GM13977 (cell line): ENCODE measurements at regions not wholly inside any gene's neighbourhood (a gene's known extent, or its start where the extent isn't known, plus 50 kb on each side); places are given as distances from the start of the nearest gene placed in this dataset.

Experiments used
- DNase-seq: peaks from one replicate; pipeline ENCODE4 v3.0.0; 2012; ENCODE audit warnings: low spot score
- in situ Hi-C: fragments of 300-500 bp; cut with MboI; formaldehyde crosslinking; loops from one replicate; pipeline ENCODE4 v1.12.0; 2022; ENCODE audit warnings: low sequenced_read_pairs, low pct_unique_long_range_greater_than_20kb, mixed read lengths, inconsistent platforms; ENCODE audit not compliant: unreplicated experiment
- TF ChIP-seq, protein P1 (sequence below): IDR thresholded peaks from 2 replicates; pipeline ENCODE4 v1.5.1; 2012; ENCODE audit warnings: mild to moderate bottlenecking, control low read depth; ENCODE audit not compliant: insufficient read depth; ENCODE audit errors: extremely low read depth, missing control alignments

DNA sequence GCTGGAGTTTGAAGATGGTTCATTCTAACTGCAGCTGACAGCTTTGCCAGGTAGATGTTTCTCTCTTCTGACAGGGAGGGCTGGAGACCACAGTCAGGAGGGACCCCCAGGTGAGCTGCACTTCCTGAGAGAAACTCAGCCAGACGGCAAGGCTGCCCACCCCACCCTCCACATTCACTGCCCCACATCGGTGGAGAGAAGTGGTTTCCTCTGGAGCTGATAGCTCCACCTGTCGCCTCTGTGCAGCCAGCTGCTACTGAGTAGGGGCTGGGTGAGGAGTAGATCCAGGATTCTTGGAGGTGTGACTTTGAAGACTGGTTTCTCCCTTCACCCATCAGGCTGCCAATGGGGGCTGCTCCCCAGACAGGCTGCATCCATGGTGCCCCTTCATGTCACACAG, 175.0 kb downstream of the CARTPT start:
- in situ Hi-C loops = no loop called here
- DNase-seq = no peak
- TF ChIP-seq, protein P1, sequence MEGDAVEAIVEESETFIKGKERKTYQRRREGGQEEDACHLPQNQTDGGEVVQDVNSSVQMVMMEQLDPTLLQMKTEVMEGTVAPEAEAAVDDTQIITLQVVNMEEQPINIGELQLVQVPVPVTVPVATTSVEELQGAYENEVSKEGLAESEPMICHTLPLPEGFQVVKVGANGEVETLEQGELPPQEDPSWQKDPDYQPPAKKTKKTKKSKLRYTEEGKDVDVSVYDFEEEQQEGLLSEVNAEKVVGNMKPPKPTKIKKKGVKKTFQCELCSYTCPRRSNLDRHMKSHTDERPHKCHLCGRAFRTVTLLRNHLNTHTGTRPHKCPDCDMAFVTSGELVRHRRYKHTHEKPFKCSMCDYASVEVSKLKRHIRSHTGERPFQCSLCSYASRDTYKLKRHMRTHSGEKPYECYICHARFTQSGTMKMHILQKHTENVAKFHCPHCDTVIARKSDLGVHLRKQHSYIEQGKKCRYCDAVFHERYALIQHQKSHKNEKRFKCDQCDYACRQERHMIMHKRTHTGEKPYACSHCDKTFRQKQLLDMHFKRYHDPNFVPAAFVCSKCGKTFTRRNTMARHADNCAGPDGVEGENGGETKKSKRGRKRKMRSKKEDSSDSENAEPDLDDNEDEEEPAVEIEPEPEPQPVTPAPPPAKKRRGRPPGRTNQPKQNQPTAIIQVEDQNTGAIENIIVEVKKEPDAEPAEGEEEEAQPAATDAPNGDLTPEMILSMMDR = no peak

DNA sequence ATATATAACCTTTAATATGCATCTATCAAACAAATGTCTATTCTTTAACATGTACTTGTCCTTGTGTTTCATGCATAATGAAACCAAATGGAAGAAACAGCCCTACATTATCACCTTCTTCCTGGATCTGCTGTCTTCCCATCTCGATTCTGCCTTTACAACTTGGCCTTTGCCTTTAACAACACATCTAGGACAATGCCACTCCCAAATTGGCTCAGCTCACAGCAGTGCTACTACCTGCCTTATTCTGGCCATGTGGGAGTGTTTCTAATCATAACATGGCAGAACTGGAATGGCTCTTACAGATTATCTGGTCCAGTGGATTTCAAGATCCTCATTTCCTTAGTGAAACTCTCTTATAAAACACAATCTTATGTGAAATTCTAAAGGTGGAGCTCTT, 176.5 kb downstream of the CARTPT start:
- in situ Hi-C loops = no loop called here
- DNase-seq = no peak
- TF ChIP-seq, protein P1 = no peak

DNA sequence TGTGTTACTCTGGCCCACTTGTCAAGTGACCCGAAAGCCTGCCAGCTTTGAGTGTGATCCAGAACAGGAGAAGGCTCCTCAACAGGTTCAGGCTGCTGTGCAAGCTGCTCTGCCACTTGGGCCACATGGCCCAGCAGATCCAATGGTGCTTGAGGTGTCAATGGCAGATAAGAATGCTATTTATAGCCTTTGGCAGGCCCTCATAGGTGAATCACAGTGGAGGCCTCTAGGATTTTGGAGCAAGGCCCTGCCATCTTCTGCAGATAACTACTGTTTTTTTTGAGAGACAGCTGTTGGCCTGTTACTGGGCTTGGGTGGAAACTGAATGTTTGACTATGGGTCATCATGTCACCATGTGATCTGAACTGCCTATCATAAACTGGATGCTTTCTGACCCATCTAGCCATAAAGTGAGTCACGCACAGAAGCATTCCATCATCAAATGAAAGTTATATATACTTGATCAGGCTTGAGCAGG, 180.8 kb downstream of the CARTPT start:
- in situ Hi-C loops = no loop called here
- DNase-seq = no peak
- TF ChIP-seq, protein P1 = no peak

DNA sequence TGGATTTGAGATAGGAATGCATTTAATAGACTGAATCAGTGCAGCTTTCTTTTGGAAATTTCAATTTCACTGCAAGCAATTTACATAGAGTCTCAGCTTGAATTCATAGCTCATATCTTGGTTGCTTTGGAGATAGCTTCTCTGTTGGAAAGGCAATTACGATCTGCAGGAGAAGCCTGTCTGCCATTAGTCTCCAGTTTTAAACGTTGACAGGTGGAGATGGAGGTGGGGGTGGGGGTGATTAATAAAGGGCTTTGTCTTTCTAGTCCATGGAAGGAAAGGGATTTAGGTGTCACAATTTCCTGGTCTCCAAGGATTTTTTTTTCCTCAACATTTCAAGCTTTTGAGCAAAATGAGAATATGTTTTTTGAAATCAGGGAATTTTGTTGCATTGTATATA, 184.7 kb downstream of the CARTPT start:
- in situ Hi-C loops = no loop called here
- TF ChIP-seq, protein P1 = no peak

DNA sequence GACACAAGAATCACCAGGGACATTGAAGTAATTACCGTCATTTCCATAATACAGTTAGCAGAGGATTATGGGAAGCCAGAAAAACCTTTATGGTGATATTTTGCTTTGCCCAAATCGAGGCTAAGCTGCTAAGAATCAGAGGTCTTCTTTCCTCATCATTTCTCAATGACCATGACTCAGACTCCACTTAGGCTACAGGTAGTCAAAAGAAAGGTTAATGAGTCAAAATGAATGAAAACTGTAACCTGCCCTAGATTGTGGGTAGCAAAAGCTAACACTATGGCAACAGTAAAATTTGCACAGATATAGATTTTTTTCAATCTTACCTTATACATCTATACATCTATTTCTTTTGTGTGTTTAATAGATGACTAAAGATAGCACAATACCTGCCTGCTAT, 185.8 kb downstream of the CARTPT start:
- in situ Hi-C loops = no loop called here
- TF ChIP-seq, protein P1 = no peak
- no peak for DNase-seq

More for the DNA sequence above, 184.7 kb downstream of the CARTPT start:
- no peak for DNase-seq

DNA sequence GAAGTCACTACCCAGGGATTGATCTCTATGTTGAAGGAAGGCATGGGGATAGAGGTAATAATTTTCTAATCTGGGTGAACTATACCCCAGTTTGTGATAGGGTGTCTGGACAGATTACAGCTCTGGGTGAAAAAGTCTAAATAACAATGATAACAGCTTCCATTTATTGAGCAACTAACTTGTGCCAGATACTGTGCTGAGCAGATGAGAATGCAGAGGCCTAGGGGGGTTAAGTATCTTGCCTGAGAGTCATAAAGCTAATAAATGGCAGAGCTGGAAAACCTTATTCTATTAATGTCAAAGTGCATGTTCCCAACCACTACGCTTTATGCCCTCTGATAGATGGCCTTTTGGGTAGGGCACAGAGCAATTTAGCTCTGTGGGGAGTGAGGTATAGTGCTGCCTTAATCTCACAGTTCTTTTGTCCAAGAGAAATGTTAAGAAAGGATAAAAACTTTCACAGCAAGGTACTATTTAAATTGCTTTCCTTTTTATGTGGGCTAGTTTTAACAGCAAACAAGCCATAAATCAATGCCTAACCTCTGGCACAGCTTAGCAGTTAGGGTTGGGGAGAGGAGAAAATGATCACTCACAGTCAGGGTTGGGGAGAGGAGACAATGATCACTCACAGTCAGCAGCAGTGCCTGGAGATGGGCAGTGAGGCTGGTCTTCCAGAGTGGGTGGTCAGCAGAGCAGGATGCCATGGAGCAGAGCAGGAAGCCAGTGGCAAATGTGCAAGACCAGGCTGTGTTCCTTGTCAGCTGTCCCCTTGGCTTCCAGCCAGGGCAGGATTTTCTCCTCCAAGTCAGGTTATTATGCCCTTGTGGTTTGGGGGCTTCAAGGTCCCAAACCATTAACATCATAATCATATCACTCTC, 187.0 kb downstream of the CARTPT start:
- TF ChIP-seq, protein P1 = no peak
- DNase-seq = no peak
- in situ Hi-C loops = no loop called here
